GM12801 (cell line): ENCODE measurements at regions not wholly inside any gene's neighbourhood (a gene's known extent, or its start where the extent isn't known, plus 50 kb on each side); places are given as distances from the start of the nearest gene placed in this dataset.

Experiments
- CTCF ChIP-seq: IDR thresholded peaks from one replicate; pipeline ENCODE4 v1.5.1; 2011; ENCODE audit warnings: control low read depth; ENCODE audit not compliant: insufficient read length; ENCODE audit errors: extremely low read depth

GRCh38 chr5:36787365-36788093 is 89.0 kb upstream of the NIPBL start:
- TF ChIP-seq CTCF, result no peak

- TF ChIP-seq CTCF, result no peak
Observed at GRCh38 chr5:36790847-36791246, 85.7 kb upstream of the NIPBL start.

GRCh38 chr5:36792560-36793180 is 83.9 kb upstream of the NIPBL start:
- no peak for TF ChIP-seq CTCF

GRCh38 chr5:36795366-36795765 is 81.2 kb upstream of the NIPBL start:
- TF ChIP-seq CTCF, result no peak

- TF ChIP-seq CTCF, result no peak
Observed at GRCh38 chr5:36796155-36796554, 80.4 kb upstream of the NIPBL start.

GRCh38 chr5:36801523-36801922 is 75.0 kb upstream of the NIPBL start:
- no peak for TF ChIP-seq CTCF

- no peak for TF ChIP-seq CTCF
Observed at GRCh38 chr5:36802187-36802586, 74.4 kb upstream of the NIPBL start.
